ENCODE measurements at regions not wholly inside any gene's neighbourhood (a gene's known extent, or its start where the extent isn't known, plus 50 kb on each side); places are given as distances from the start of the nearest gene placed in this dataset.

DNA sequence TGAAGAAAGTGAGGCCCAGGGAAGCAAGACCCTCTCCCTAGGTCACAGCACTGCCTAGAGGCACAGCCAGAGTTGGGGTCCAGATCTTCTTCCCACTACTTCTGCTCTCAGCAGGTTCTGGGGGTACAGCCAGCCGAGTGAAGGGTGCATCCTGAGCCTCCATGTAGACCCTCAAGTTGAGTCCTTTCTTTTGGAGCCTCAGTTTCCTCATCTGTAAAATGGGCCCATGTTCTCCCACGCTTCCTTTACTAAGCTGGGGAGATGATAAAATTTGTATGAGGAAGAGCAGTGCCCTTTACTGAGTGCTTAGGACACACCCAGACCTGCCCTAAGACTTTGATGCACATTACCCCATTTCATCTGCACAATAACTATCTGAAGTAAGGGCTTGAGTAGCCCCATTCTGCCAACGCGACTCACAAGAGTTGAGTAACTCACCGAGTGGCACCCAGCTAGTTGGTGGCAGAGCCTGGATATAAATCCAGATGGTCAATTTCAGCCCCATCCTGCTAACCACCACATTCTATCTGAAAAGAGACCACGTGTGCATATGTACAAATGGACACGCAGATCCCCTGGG, 64.3 kb upstream of the GGTA1 start:
- TF ChIP-seq, protein P1, sequence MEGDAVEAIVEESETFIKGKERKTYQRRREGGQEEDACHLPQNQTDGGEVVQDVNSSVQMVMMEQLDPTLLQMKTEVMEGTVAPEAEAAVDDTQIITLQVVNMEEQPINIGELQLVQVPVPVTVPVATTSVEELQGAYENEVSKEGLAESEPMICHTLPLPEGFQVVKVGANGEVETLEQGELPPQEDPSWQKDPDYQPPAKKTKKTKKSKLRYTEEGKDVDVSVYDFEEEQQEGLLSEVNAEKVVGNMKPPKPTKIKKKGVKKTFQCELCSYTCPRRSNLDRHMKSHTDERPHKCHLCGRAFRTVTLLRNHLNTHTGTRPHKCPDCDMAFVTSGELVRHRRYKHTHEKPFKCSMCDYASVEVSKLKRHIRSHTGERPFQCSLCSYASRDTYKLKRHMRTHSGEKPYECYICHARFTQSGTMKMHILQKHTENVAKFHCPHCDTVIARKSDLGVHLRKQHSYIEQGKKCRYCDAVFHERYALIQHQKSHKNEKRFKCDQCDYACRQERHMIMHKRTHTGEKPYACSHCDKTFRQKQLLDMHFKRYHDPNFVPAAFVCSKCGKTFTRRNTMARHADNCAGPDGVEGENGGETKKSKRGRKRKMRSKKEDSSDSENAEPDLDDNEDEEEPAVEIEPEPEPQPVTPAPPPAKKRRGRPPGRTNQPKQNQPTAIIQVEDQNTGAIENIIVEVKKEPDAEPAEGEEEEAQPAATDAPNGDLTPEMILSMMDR (IDR thresholded peaks at IDR 0.05; ENCODE audit: control insufficient read depth, extremely low read depth, insufficient read depth): no peak
- no peak overlapping the region for H3K4me3 ChIP-seq (ENCODE audit: low read depth, low read length)
- no peak for DNase-seq (ENCODE audit: low read depth)

DNA sequence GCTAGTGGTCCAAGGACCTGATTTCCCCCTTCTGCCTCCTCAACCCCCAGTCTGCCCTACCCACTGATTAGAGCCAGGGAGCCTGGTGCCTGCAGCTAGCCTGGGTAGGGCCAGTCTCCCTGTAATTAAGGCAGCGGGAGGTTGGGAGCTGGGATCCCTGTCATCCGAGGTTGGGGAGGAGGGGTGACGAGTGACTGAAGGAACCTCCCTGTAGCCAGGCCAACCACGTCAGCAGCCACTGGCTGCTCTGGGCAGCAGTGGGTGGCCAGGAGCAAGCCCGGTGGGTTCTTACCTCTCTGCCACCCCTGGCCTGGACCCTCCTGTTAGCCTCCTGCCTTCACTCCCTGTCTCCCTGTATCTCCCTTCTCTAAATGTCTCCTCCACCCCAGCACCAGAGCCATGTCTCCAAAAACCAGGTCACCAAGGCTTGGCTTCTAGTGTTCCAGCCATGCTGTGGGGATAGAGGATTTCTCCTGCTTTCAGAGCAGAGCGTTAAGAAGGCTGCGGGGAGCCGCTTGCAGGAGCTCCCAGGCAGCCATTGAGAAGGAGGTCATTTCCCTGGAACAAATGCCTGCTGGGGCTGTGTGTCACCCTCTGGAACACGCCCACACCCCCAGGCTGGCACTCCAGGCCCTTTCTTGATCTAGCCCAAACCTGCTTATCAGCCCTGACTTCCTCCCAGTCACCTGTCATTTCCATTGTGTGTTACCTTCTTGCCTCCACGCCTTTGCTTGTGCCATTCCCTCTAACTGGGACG, 65.0 kb upstream of the GGTA1 start:
- no peak overlapping the region for H3K4me3 ChIP-seq (ENCODE audit: low read depth, low read length)
- TF ChIP-seq, protein P1 (IDR thresholded peaks at IDR 0.05; ENCODE audit: control insufficient read depth, extremely low read depth, insufficient read depth): no peak
- DNase-seq (ENCODE audit: low read depth): no peak

DNA sequence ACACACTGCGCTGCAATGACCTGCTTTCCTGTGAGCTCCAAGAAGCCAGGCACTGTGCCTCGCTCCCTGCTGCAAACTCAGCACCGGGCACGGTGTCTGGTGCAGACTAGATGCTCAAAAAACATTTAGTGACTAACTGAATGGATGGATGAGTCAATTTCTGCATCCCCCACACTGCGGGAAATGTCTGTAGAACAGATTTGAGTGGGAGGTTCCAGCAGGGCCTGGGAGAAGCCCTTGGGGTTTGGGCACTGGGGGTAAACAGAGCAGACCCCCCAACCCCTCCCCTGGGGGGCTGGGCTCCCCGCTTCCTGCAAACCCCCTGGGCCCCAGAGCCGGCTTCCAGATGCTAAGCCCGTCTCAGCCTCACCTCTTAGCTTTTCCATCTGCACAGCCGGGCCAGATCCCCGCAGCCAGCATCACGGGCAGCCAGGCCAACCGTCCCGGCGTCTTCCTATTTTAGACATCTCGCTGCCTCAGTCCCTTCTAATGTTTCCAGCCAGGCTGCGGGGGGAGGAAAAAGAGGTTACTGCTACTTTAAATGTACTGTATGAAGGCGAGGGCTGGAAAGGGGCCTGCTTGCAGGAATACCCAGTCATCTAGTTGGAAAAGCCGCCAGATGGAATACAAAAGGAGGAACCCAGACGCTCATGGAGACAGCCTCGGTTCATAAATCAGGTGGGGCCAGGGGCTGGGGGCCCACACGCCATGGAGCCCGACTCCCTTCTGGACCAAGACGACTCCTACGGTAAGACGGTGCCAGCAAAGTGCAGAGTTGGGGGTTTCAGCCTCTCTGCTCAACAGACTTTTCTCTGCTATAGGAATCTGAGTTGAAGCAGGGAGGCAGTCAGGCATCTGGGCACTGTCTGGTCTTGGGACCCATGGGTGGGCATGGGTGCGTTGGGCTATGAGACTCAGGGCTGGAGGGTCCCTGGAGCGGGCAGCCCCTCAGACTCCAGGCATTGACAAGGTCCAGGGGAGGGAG, 67.1 kb upstream of the GGTA1 start:
- TF ChIP-seq, protein P1 (IDR thresholded peaks at IDR 0.05; ENCODE audit: control insufficient read depth, extremely low read depth, insufficient read depth): no peak
- no peak overlapping the region for H3K4me3 ChIP-seq (ENCODE audit: low read depth, low read length)
- no peak for DNase-seq (ENCODE audit: low read depth)

DNA sequence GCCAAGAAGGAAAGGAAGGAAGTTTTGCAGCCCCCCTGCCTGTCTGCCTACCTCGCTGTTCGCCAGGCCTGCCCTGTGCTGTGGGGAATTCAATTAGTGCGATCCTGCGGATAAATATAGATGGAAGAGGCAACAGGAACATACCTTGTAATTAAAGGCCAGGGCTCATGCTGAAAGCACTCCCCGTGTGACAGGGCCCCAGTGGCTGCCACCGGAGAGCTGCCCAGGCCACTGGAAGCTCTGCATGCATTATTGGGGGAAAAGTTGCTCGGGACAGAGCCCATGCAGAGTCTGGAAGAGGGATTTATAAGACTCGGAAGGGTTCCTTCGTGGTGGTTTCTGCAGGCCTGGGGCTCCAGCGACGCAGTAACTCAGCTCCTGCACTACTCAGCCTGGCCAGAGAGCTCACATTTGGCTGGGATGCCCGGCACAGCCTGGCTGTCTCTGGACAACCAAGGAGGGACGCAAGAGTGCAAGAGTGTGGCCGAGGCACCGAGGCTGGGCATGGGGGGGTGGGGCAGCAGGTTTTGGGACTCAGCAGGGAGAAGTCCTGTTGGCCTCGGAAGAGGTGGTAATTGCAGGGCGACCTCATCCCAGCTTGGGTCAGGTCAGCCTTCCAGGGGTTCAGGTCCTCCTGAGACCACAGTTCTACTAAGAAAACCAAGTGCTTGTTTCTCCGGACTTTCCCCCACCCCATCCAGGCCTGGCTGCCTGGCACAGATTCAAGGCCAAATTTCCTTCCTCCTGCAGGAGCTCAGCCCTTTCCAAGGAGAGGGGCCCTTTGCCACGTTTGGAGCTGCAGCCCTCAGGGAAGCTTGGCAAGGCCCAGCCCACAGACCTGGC, 68.1 kb upstream of the GGTA1 start:
- no peak for DNase-seq (ENCODE audit: low read depth)
- TF ChIP-seq, protein P1 (IDR thresholded peaks at IDR 0.05; ENCODE audit: control insufficient read depth, extremely low read depth, insufficient read depth): no peak
- H3K4me3 ChIP-seq (ENCODE audit: low read depth, low read length): no peak overlapping the region

DNA sequence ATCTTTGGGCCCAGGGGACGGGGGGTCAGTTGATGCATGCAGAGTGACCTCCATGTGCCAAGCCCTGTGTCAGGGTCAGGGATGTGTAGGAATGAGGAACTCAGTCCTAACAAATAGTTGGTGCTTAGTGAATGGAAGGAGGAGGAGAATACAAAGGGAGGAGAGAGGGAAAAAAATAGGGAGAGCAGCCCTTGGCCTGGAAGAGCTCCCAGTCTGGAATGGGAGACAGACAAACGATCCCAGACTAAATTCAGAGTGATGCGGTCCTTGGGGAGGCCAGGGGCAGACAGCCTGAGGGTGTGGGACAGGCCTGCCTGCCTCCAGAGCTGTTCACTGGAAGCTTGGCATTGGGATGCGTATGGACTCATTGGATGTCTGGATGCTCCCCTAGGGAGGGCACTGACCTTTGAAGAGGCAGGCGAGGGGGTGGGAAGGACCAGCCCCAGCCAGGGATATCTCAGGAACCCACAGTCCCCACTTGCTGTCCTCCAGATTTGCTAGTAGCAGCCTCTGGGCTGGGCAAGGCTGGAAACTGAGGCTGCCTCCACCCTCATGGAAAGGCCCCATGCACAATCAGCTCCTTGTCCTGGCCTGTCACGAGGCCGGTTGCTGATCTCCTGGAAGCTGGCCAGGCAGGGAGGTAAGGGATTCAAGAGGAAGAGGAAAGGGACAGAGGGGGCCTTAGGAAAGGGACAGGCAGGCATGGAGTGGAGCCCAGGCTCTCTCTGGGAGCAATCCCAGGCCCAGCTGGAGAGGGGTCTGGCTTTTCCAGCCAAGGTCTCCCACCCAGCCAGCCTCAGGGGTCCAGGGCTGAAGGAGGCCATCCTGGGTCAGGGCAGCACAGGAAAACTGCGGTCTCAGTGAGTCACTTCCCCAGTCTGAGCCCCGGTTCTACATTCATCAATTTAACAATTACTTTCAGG, 69.0 kb upstream of the GGTA1 start:
- TF ChIP-seq, protein P1 (IDR thresholded peaks at IDR 0.05; ENCODE audit: control insufficient read depth, extremely low read depth, insufficient read depth): no peak
- no peak overlapping the region for H3K4me3 ChIP-seq (ENCODE audit: low read depth, low read length)
- DNase-seq (ENCODE audit: low read depth): no peak

All from LNCaP clone FGC (cell line).